K562 (cell line): ENCODE measurements at regions not wholly inside any gene's neighbourhood (a gene's known extent, or its start where the extent isn't known, plus 50 kb on each side); places are given as distances from the start of the nearest gene placed in this dataset.
A peak's percentile ranks its signal among the peaks of the same experiment; 100 is the strongest.

Source experiments
- DMBX1 ChIP-seq: fragments of 250-450 bp; sonication (Bioruptor Pico); IDR thresholded peaks from 2 replicates; pipeline ENCODE4 v1.8.0; 2022; ENCODE audit warnings: inconsistent platforms, mild to moderate bottlenecking, moderate library complexity, borderline replicate concordance
- HIVEP1 ChIP-seq: fragments of 250-450 bp; sonication (Bioruptor Pico); IDR thresholded peaks from 2 replicates; pipeline ENCODE4 v1.4.0; 2020; ENCODE audit warnings: mild to moderate bottlenecking
- HNRNPUL1 ChIP-seq: fragments of 200-400 bp; formaldehyde crosslinking; IDR thresholded peaks from 2 replicates; pipeline ENCODE4 v1.6.1; 2017; ENCODE audit warnings: low read length
- MBD2 ChIP-seq: sonication (generic); IDR thresholded peaks from 2 replicates; pipeline ENCODE4 v1.6.1; 2016; ENCODE audit warnings: low read depth, borderline replicate concordance
- MCM5 ChIP-seq: fragments of 450-650 bp; IDR thresholded peaks from 2 replicates; pipeline ENCODE4 v1.6.1; 2016; ENCODE audit warnings: low read depth
- NELFE ChIP-seq: IDR thresholded peaks from 2 replicates; pipeline ENCODE4 v1.6.1; 2011; ENCODE audit warnings: mild to moderate bottlenecking; ENCODE audit not compliant: insufficient read depth, insufficient read length
- NFIC ChIP-seq: fragments of 450-650 bp; IDR thresholded peaks from 2 replicates; pipeline ENCODE4 v1.6.1; 2017; ENCODE audit warnings: mild to moderate bottlenecking, inconsistent platforms
- POLR2H ChIP-seq: IDR thresholded peaks from 2 replicates; pipeline ENCODE4 v1.6.1; 2016; ENCODE audit warnings: missing genetic modification characterization, low read depth, mild to moderate bottlenecking, control low read depth, missing compliant biosample characterization, moderate library complexity
- SMARCB1 ChIP-seq: IDR thresholded peaks from 2 replicates; pipeline ENCODE4 v1.6.1; 2011; ENCODE audit warnings: improper control_type of control experiment, low read depth; ENCODE audit not compliant: insufficient read length
- SMARCC2 ChIP-seq: fragments of 450-650 bp; IDR thresholded peaks from 2 replicates; pipeline ENCODE4 v1.6.1; 2017; ENCODE audit warnings: antibody characterized with exemption, moderate library complexity, mild to moderate bottlenecking, low read depth
- SP1 ChIP-seq: sonication (generic); formaldehyde crosslinking; IDR thresholded peaks from 2 replicates; pipeline ENCODE4 v1.8.1; 2022; ENCODE audit warnings: mild to moderate bottlenecking, missing genetic modification reagents
- SUPT5H ChIP-seq: fragments of 450-650 bp; IDR thresholded peaks from 2 replicates; pipeline ENCODE4 v1.6.1; 2016
- TAF1 ChIP-seq: IDR thresholded peaks from 2 replicates; pipeline ENCODE4 v1.6.1; 2011; ENCODE audit warnings: mild to moderate bottlenecking, low read length, moderate library complexity; ENCODE audit not compliant: insufficient read depth, control insufficient read depth, severe bottlenecking; ENCODE audit errors: extremely low read depth
- TCF3 ChIP-seq: sonication (generic); formaldehyde crosslinking; IDR thresholded peaks from 2 replicates; pipeline ENCODE4 v1.4.0; 2020; ENCODE audit warnings: mild to moderate bottlenecking, missing genetic modification reagents
- ZC3H4 ChIP-seq: sonication (generic); formaldehyde crosslinking; IDR thresholded peaks from 2 replicates; pipeline ENCODE4 v1.9.0; 2021; ENCODE audit warnings: missing genetic modification reagents, borderline replicate concordance
- ZFX ChIP-seq: sonication (generic); formaldehyde crosslinking; IDR thresholded peaks from 2 replicates; pipeline ENCODE4 v1.8.0; 2022; ENCODE audit warnings: mild to moderate bottlenecking, missing genetic modification reagents, moderate library complexity
- ZNF224 ChIP-seq: sonication (generic); formaldehyde crosslinking; IDR thresholded peaks from 2 replicates; pipeline ENCODE4 v1.8.0; 2022; ENCODE audit warnings: mild to moderate bottlenecking, missing genetic modification reagents
- ZNF507 ChIP-seq: conservative IDR thresholded peaks from 2 replicates; pipeline ENCODE4 v1.6.1; 2017; ENCODE audit warnings: missing genetic modification characterization, missing compliant biosample characterization
- ZNF707 ChIP-seq: fragments of 250-450 bp; sonication (Bioruptor Pico); conservative IDR thresholded peaks from 2 replicates; pipeline ENCODE4 v1.8.0; 2022; ENCODE audit warnings: inconsistent platforms, mild to moderate bottlenecking, moderate library complexity
- ZNF764 ChIP-seq: fragments of 250-450 bp; sonication (Bioruptor Pico); IDR thresholded peaks from 2 replicates; pipeline ENCODE4 v1.4.0; 2020; ENCODE audit warnings: low read depth, mild to moderate bottlenecking, moderate library complexity
- ZSCAN32 ChIP-seq: fragments of 450-650 bp; formaldehyde crosslinking; IDR thresholded peaks from 2 replicates; pipeline ENCODE4 v1.4.0; 2020; ENCODE audit warnings: mild to moderate bottlenecking, moderate library complexity
- TF ChIP-seq, protein P1 (sequence below), 2 experiments: fragments of 450-650 bp in 1 of 2; sonication (generic) in 1 of 2; formaldehyde crosslinking in 1 of 2; IDR thresholded peaks in 1 of 2; conservative IDR thresholded peaks in 1 of 2; 2 replicates each; pipeline versions ENCODE4 v1.6.1 to v1.8.1; 2016 to 2023; ENCODE audit warnings: mild to moderate bottlenecking in 2 of 2, moderate library complexity in 2 of 2, inconsistent platforms in 1 of 2, missing genetic modification reagents in 1 of 2
- TF ChIP-seq, protein P2 (sequence below): sonication (generic); formaldehyde crosslinking; IDR thresholded peaks from 2 replicates; pipeline ENCODE4 v1.9.0; 2022; ENCODE audit warnings: mild to moderate bottlenecking, missing genetic modification reagents
- TF ChIP-seq, protein P3 (sequence below): fragments of 250-450 bp; sonication (Bioruptor Pico); IDR thresholded peaks from 2 replicates; pipeline ENCODE4 v1.4.0; 2020; ENCODE audit warnings: mild to moderate bottlenecking
- TF ChIP-seq, protein P4 (sequence below): fragments of 250-450 bp; sonication (Bioruptor Pico); IDR thresholded peaks from 2 replicates; pipeline ENCODE4 v1.8.0; 2022; ENCODE audit warnings: moderate library complexity, mild to moderate bottlenecking, inconsistent platforms

DNA sequence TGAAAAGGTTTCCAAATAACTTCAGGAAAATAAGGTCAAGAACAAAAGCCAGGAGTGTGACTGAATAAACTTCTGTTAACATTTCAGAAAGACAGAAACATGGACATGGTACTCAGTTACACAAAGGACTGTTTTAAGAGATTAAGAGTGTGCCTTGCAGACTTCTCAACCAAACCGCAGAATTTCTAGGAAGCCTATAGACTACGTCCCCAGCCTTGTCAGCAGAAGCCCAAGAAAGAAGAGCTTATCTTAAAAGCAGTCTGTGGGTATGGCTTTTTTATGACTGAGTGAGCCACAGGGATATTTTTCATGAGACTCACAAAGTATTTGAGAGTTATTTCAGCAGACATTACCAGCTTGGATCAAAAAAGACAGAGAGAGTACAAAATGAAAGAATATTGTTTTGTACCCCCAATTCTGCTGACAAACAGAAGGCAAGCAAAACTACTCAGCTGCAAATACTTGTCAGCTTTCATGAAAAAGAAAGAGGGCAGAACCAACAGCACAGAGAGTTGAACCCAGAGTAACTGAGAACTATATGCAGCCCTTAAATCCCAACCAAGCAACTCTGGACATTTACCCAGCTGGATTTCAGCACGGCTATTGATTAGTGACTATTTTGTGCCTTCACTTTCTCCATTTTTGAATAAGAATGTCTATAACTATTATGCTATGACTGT, 711.0 kb upstream of the CTNND2 start (continued):
- TF ChIP-seq DMBX1 (CRISPR knock-in tag) = 0 out of 2 replicates have a peak, but pooled peaks have one; percentile 59
- no peak for TF ChIP-seq MCM5
- no peak for TF ChIP-seq SP1 (CRISPR knock-in tag)
- TF ChIP-seq ZNF224 = no peak
- peak; percentile 71 for TF ChIP-seq SMARCC2
- no peak for TF ChIP-seq ZNF764 (CRISPR knock-in tag)
- no peak for TF ChIP-seq HIVEP1 (CRISPR knock-in tag)
- TF ChIP-seq NELFE = no peak
- no peak for TF ChIP-seq MBD2
- TF ChIP-seq, protein P1, sequence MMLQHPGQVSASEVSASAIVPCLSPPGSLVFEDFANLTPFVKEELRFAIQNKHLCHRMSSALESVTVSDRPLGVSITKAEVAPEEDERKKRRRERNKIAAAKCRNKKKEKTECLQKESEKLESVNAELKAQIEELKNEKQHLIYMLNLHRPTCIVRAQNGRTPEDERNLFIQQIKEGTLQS (IDR thresholded peaks at IDR 0.05) = no peak
- TF ChIP-seq, protein P1 (CRISPR knock-in tag; conservative IDR thresholded peaks at IDR 0.05) = no peak
- TF ChIP-seq ZFX (CRISPR knock-in tag) = no peak
- no peak for TF ChIP-seq ZNF507 (tag)
- no peak for TF ChIP-seq SMARCB1
- no peak for TF ChIP-seq HNRNPUL1
- TF ChIP-seq, protein P2, sequence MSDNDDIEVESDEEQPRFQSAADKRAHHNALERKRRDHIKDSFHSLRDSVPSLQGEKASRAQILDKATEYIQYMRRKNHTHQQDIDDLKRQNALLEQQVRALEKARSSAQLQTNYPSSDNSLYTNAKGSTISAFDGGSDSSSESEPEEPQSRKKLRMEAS (CRISPR knock-in tag) = no peak
- TF ChIP-seq TCF3 = peak; percentile 93
- no peak for TF ChIP-seq ZSCAN32 (CRISPR knock-in tag)
- no peak for TF ChIP-seq ZNF707 (CRISPR knock-in tag)
- no peak for TF ChIP-seq POLR2H (tag)
- TF ChIP-seq, protein P3, sequence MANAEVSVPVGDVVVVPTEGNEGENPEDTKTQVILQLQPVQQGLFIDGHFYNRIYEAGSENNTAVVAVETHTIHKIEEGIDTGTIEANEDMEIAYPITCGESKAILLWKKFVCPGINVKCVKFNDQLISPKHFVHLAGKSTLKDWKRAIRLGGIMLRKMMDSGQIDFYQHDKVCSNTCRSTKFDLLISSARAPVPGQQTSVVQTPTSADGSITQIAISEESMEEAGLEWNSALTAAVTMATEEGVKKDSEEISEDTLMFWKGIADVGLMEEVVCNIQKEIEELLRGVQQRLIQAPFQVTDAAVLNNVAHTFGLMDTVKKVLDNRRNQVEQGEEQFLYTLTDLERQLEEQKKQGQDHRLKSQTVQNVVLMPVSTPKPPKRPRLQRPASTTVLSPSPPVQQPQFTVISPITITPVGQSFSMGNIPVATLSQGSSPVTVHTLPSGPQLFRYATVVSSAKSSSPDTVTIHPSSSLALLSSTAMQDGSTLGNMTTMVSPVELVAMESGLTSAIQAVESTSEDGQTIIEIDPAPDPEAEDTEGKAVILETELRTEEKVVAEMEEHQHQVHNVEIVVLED (CRISPR knock-in tag) = no peak
- TF ChIP-seq NFIC = no peak; the same call in 1 of the 2 replicates
- no peak for TF ChIP-seq TAF1
- TF ChIP-seq, protein P4, sequence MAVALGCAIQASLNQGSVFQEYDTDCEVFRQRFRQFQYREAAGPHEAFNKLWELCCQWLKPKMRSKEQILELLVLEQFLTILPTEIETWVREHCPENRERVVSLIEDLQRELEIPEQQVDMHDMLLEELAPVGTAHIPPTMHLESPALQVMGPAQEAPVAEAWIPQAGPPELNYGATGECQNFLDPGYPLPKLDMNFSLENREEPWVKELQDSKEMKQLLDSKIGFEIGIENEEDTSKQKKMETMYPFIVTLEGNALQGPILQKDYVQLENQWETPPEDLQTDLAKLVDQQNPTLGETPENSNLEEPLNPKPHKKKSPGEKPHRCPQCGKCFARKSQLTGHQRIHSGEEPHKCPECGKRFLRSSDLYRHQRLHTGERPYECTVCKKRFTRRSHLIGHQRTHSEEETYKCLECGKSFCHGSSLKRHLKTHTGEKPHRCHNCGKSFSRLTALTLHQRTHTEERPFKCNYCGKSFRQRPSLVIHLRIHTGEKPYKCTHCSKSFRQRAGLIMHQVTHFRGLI (CRISPR knock-in tag) = no peak
- TF ChIP-seq SUPT5H = no peak
- no peak for TF ChIP-seq ZC3H4
